K562 (cell line): ENCODE measurements at regions not wholly inside any gene's neighbourhood (a gene's known extent, or its start where the extent isn't known, plus 50 kb on each side); places are given as distances from the start of the nearest gene placed in this dataset.

ENCODE experiments used
- ATAC-seq: fragments of 200-7000 bp; cut with Tn5 transposase; 3 replicates; pipeline ENCODE4 v1.9.1; 2020; ENCODE audit warnings: moderate library complexity
- BruUV-seq: library from RNA; stranded (reverse); fragments of 400-500 nt; replicated peaks from 2 replicates; lab custom pipeline; 2021; lab: Mats Ljungman, UMichigan
- CTCF ChIA-PET: fragments of 300-600 bp; formaldehyde crosslinking; extraction: SDS; loops from one replicate; lab custom pipeline; 2021; ENCODE audit warnings: low intra/inter-chr PET ratio; lab: Yijun Ruan, JAX
- POLR2A ChIA-PET: fragments of 300-600, 350-650 bp; sonication (Branson Sonifier 250); formaldehyde crosslinking; extraction: SDS; loops from one replicate; lab custom pipeline; 2021; ENCODE audit warnings: antibody characterized with exemption, inconsistent platforms; lab: Yijun Ruan, JAX
- DNase-seq, 4 experiments: peaks; one replicate each; pipeline versions ENCODE4 v3.0.0 to v3.0.0-alpha.2; 2011 to 2018; ENCODE audit warnings: low spot score in 3 of 4, mixed read lengths in 3 of 4; ENCODE audit errors: extremely low read depth in 1 of 4
- FAIRE-seq: peaks from 2 replicates; lab custom pipeline; 2011; peaks lifted over from hg19 to GRCh38; lab: Jason Lieb, UNC
- H2AFZ ChIP-seq: 2 replicates; pipeline ENCODE4 v1.6.0; 2011; ENCODE audit warnings: low read depth, low read length, control low read depth, inconsistent platforms
- H3K27ac ChIP-seq: fragments of 200-600 bp; 3 replicates; pipeline ENCODE4 v1.8.0; 2011; ENCODE audit warnings: low read depth, mild to moderate bottlenecking, control low read depth, inconsistent platforms, low read length, moderate library complexity, mixed read lengths; ENCODE audit errors: extremely low read depth
- H3K27me3 ChIP-seq, 2 experiments: fragments of 300-600 bp in 1 of 2; 2 replicates in 1 of 2; 3 replicates in 1 of 2; pipeline versions ENCODE4 v1.6.0 to v1.8.0; 2011; ENCODE audit warnings: inconsistent platforms in 2 of 2, low read length in 2 of 2, mild to moderate bottlenecking in 1 of 2, mixed read lengths in 1 of 2, moderate library complexity in 1 of 2; ENCODE audit not compliant: control insufficient read depth in 2 of 2, insufficient read depth in 2 of 2
- H3K36me3 ChIP-seq: fragments of 300-600 bp; 3 replicates; pipeline ENCODE4 v1.8.0; 2011; ENCODE audit warnings: mild to moderate bottlenecking, low read length, inconsistent platforms; ENCODE audit not compliant: control insufficient read depth, insufficient read depth
- H3K4me1 ChIP-seq, 2 experiments: fragments of 200-600 bp in 1 of 2; replicated peaks in 1 of 2; 2 replicates in 1 of 2; 3 replicates in 1 of 2; pipeline versions ENCODE4 v1.5.1 to v1.8.0; 2011; ENCODE audit warnings: inconsistent platforms in 2 of 2, low read length in 2 of 2, mild to moderate bottlenecking in 1 of 2, mixed read lengths in 1 of 2, moderate library complexity in 1 of 2; ENCODE audit not compliant: control insufficient read depth in 2 of 2, insufficient read depth in 2 of 2
- H3K4me2 ChIP-seq: 2 replicates; pipeline ENCODE4 v1.6.1; 2011; ENCODE audit warnings: low read length, control low read depth, inconsistent platforms, mixed read lengths; ENCODE audit not compliant: insufficient read depth
- H3K4me3 ChIP-seq: fragments of 200-600 bp; sonication (generic), shearing (Covaris generic); 2 replicates; pipeline ENCODE4 v1.5.1; 2016; ENCODE audit warnings: control low read depth, inconsistent platforms
- H3K79me2 ChIP-seq: fragments of 200-600 bp; 3 replicates; pipeline ENCODE4 v1.8.0; 2011; ENCODE audit warnings: low read length, inconsistent platforms; ENCODE audit not compliant: control insufficient read depth, insufficient read depth
- H3K9ac ChIP-seq, 2 experiments: 2 replicates each; pipeline versions ENCODE4 v1.6.0 to v1.6.1; 2011; ENCODE audit warnings: low read depth in 2 of 2, low read length in 2 of 2, control low read depth in 1 of 2, inconsistent platforms in 1 of 2, mild to moderate bottlenecking in 1 of 2, mixed read lengths in 1 of 2; ENCODE audit not compliant: insufficient read depth in 1 of 2
- H3K9me1 ChIP-seq: one replicate; pipeline ENCODE4 v1.6.0; 2011; ENCODE audit warnings: inconsistent platforms, mild to moderate bottlenecking, low read length, moderate library complexity; ENCODE audit not compliant: control insufficient read depth, insufficient read depth
- H3K9me3 ChIP-seq: replicated peaks from 2 replicates; pipeline ENCODE4 v1.5.1; 2011; ENCODE audit warnings: low read depth, low read length, inconsistent platforms; ENCODE audit not compliant: control insufficient read depth, insufficient read depth
- H4K20me1 ChIP-seq: replicated peaks from 2 replicates; pipeline ENCODE4 v1.6.1; 2011; ENCODE audit warnings: low read length, inconsistent platforms, mixed read lengths; ENCODE audit not compliant: control insufficient read depth, insufficient read depth
- AFF1 ChIP-seq, 2 experiments: fragments of 450-650 bp; IDR thresholded peaks; 2 replicates each; pipeline ENCODE4 v1.6.1; 2018; ENCODE audit warnings: mild to moderate bottlenecking in 2 of 2, low read depth in 1 of 2; ENCODE audit not compliant: partially characterized antibody in 2 of 2
- DDX20 ChIP-seq: fragments of 450-650 bp; IDR thresholded peaks from 2 replicates; pipeline ENCODE4 v1.6.1; 2016; ENCODE audit warnings: missing genetic modification characterization, low read depth, mild to moderate bottlenecking, missing compliant biosample characterization, moderate library complexity
- MAZ ChIP-seq, 2 experiments: fragments of 450-650 bp in 1 of 2; sonication (generic) in 1 of 2; formaldehyde crosslinking; IDR thresholded peaks in 1 of 2; conservative IDR thresholded peaks in 1 of 2; 2 replicates each; pipeline versions ENCODE4 v1.4.0 to v1.5.0; 2020; ENCODE audit warnings: mild to moderate bottlenecking in 1 of 2, missing genetic modification reagents in 1 of 2
- ZBTB43 ChIP-seq: sonication (generic); formaldehyde crosslinking; IDR thresholded peaks from 2 replicates; pipeline ENCODE4 v1.8.0; 2023; ENCODE audit warnings: mild to moderate bottlenecking, missing genetic modification reagents
- WGBS: fragments of 100-300 bp; shearing (Covaris generic); methylation state at CpG from one replicate; pipeline ENCODE4 v1.1.6; 2016; ENCODE audit warnings: low coverage, mixed read lengths; ENCODE audit not compliant: insufficient coverage; ENCODE audit errors: missing lambda C conversion rate; 5-methylcytosine and 5-hydroxymethylcytosine counted together
- in situ Hi-C: fragments of 300-500 bp; cut with MboI; formaldehyde crosslinking; loops from 4 replicates; pipeline ENCODE4 v1.15.0; 2018; ENCODE audit warnings: inconsistent platforms, mixed read lengths
- intact Hi-C: fragments of 100-400 bp; cut with micrococcal nuclease; formaldehyde crosslinking; loops from 2 replicates; pipeline ENCODE4 v1.14.2; 2022
- TF ChIP-seq, protein P1 (sequence below), 2 experiments: fragments of 450-650 bp in 1 of 2; sonication (generic) in 1 of 2; formaldehyde crosslinking in 1 of 2; IDR thresholded peaks; 2 replicates each; pipeline versions ENCODE4 v1.7.1 to v1.9.0; 2016 to 2022; ENCODE audit warnings: inconsistent platforms in 1 of 2, mild to moderate bottlenecking in 1 of 2, missing genetic modification reagents in 1 of 2

DNA sequence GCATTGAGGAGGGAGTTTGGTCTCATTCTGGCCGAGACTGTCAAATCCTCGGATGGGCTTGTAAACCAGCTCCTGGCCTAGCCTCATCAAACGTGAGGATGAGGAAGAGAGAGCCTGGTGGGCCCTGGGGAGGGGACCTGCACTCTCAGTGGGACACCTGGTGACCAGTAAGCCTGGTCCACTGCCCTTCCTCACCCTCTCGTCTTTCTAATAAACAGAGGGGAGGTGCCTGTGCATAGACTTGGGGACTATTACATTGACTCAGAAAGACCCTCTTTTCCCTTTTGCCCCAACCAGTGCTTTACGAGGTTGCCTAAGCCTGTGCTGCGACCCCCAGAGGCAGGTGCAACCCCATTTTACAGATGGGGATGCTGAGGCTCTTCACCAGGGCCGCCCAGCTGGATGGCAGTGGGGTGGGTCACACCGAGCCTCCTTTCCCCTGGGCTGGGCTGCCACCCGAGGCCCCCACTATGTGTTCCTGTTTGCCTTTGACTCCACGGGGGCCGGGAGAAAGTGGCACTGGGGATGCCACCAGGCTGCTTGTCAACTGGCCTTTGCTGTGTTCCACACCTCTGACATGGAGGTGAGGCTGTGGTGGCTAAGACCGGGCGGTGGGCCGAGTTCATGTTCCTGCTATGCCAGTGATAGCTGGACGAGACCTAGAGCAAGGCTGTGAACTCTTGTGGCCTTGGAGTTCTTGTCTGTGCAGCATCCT, 85.9 kb downstream of the GLI2 start:
- intact Hi-C loops (no loop called here), in situ Hi-C loops (no loop called here)
- H4K20me1 ChIP-seq = peaks cover 4% of the 10 kb centered on the region; the same call in 1 of the 2 replicates
- H3K27ac ChIP-seq = no peak overlapping the region
- ATAC-seq (no peak), DNase-seq (no peak), FAIRE-seq (no peak)
- under 1% methylated on average over 15 of the region's 15 CpGs for WGBS
- no peaks in the 10 kb centered on the region for H3K9me1 ChIP-seq
- no peaks in the 10 kb centered on the region for H3K9me3 ChIP-seq
- no peaks in the 10 kb centered on the region for H3K79me2 ChIP-seq
- H3K9ac ChIP-seq = no peak overlapping the region
- peaks cover 41 to 79% of the 10 kb centered on the region in 2 experiments for H3K27me3 ChIP-seq
- H3K4me2 ChIP-seq = no peak overlapping the region
- no peaks in the 10 kb centered on the region for H3K36me3 ChIP-seq
- no peak overlapping the region for H3K4me3 ChIP-seq
- CTCF ChIA-PET = no interaction called here
- H2AFZ ChIP-seq = no peak overlapping the region
- POLR2A ChIA-PET = interaction anchor here (0.6 to 0.7 kb wide), 3 partner anchors 108 to 233 kb away, joined by 3 to 4 read pairs (median 3); no protein-coding TSS in a partner anchor
- 0 out of 5 replicates have a peak, but pooled peaks cover 0 to 3% of the 10 kb centered on the region in 2 experiments for H3K4me1 ChIP-seq
- BruUV-seq = no TSS peak
- TF ChIP-seq ZBTB43 (CRISPR knock-in tag) (no peak), MAZ (CRISPR knock-in tag; conservative IDR thresholded peaks at IDR 0.05 in 1 of 2, IDR thresholded peaks at IDR 0.05 in 1 of 2) (no peak), AFF1 (IDR thresholded peaks at IDR 0.05; ENCODE audit: low read depth in 1 of 2, partially characterized antibody in 2 of 2) (no peak), DDX20 (no peak)
- TF ChIP-seq, protein P1, sequence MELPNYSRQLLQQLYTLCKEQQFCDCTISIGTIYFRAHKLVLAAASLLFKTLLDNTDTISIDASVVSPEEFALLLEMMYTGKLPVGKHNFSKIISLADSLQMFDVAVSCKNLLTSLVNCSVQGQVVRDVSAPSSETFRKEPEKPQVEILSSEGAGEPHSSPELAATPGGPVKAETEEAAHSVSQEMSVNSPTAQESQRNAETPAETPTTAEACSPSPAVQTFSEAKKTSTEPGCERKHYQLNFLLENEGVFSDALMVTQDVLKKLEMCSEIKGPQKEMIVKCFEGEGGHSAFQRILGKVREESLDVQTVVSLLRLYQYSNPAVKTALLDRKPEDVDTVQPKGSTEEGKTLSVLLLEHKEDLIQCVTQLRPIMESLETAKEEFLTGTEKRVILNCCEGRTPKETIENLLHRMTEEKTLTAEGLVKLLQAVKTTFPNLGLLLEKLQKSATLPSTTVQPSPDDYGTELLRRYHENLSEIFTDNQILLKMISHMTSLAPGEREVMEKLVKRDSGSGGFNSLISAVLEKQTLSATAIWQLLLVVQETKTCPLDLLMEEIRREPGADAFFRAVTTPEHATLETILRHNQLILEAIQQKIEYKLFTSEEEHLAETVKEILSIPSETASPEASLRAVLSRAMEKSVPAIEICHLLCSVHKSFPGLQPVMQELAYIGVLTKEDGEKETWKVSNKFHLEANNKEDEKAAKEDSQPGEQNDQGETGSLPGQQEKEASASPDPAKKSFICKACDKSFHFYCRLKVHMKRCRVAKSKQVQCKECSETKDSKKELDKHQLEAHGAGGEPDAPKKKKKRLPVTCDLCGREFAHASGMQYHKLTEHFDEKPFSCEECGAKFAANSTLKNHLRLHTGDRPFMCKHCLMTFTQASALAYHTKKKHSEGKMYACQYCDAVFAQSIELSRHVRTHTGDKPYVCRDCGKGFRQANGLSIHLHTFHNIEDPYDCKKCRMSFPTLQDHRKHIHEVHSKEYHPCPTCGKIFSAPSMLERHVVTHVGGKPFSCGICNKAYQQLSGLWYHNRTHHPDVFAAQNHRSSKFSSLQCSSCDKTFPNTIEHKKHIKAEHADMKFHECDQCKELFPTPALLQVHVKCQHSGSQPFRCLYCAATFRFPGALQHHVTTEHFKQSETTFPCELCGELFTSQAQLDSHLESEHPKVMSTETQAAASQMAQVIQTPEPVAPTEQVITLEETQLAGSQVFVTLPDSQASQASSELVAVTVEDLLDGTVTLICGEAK (IDR thresholded peaks at IDR 0.05) = no peak
- TF ChIP-seq, protein P1 (CRISPR knock-in tag; IDR thresholded peaks at IDR 0.05) = no peak
